MM.1S (cell line): ENCODE measurements at regions not wholly inside any gene's neighbourhood (a gene's known extent, or its start where the extent isn't known, plus 50 kb on each side); places are given as distances from the start of the nearest gene placed in this dataset.

ENCODE experiments used
- DNase-seq: peaks from one replicate; pipeline ENCODE4 v3.0.0-alpha.2; 2015
- H2AFZ ChIP-seq: fragments of 300-600 bp; sonication (generic); 2 replicates; pipeline ENCODE4 v1.6.0; 2016; ENCODE audit warnings: antibody characterized with exemption, low read length
- H3F3A ChIP-seq: fragments of 300-600 bp; sonication (generic); 2 replicates; pipeline ENCODE4 v1.6.1; 2016; ENCODE audit warnings: mild to moderate bottlenecking, antibody characterized with exemption, low read length, moderate library complexity, mixed read lengths; ENCODE audit not compliant: insufficient read depth
- H3K27ac ChIP-seq: fragments of 300-600 bp; sonication (generic); 2 replicates; pipeline ENCODE4 v1.5.1; 2016; ENCODE audit warnings: mild to moderate bottlenecking, low read length
- H3K27me3 ChIP-seq: fragments of 300-600 bp; sonication (generic); replicated peaks from 2 replicates; pipeline ENCODE4 v1.6.0; 2016; ENCODE audit warnings: low read length; ENCODE audit not compliant: insufficient read depth
- H3K36me3 ChIP-seq: fragments of 300-600 bp; sonication (generic); replicated peaks from 2 replicates; pipeline ENCODE4 v1.6.1; 2016; ENCODE audit warnings: mild to moderate bottlenecking, low read length, mixed read lengths; ENCODE audit not compliant: insufficient read depth
- H3K4me1 ChIP-seq: fragments of 300-600 bp; sonication (generic); 2 replicates; pipeline ENCODE4 v1.6.1; 2016; ENCODE audit warnings: low read length, mixed read lengths
- H3K4me2 ChIP-seq: fragments of 300-600 bp; sonication (generic); 2 replicates; pipeline ENCODE4 v1.6.0; 2016; ENCODE audit warnings: low read depth, low read length
- H3K4me3 ChIP-seq: fragments of 300-600 bp; sonication (generic); 2 replicates; pipeline ENCODE4 v1.5.1; 2016; ENCODE audit warnings: low read length, mixed read lengths
- H3K79me2 ChIP-seq: fragments of 300-600 bp; sonication (generic); 2 replicates; pipeline ENCODE4 v1.6.1; 2016; ENCODE audit warnings: mixed run types, low read length, mixed read lengths
- H3K9ac ChIP-seq: fragments of 300-600 bp; sonication (generic); 2 replicates; pipeline ENCODE4 v1.6.1; 2016; ENCODE audit warnings: low read length, mixed read lengths
- H3K9me2 ChIP-seq: fragments of 300-600 bp; sonication (generic); replicated peaks from 2 replicates; pipeline ENCODE4 v1.6.1; 2016; ENCODE audit warnings: mild to moderate bottlenecking, low read length, mixed read lengths; ENCODE audit not compliant: insufficient read depth
- H3K9me3 ChIP-seq: fragments of 300-600 bp; sonication (generic); replicated peaks from 2 replicates; pipeline ENCODE4 v1.6.1; 2016; ENCODE audit warnings: mild to moderate bottlenecking, low read length, mixed read lengths; ENCODE audit not compliant: insufficient read depth
- H4K20me1 ChIP-seq: fragments of 300-600 bp; sonication (generic); 2 replicates; pipeline ENCODE4 v1.6.1; 2016; ENCODE audit warnings: mild to moderate bottlenecking, low read length, moderate library complexity, mixed read lengths; ENCODE audit not compliant: insufficient read depth
- EZH2 ChIP-seq: fragments of 300-600 bp; sonication (generic); optimal IDR thresholded peaks from 2 replicates; pipeline ENCODE3; 2017; ENCODE audit warnings: low read depth, mild to moderate bottlenecking, antibody characterized with exemption, low read length, mixed read lengths
- EZH2phosphoT487 ChIP-seq: fragments of 300-600 bp; sonication (generic); IDR thresholded peaks from 2 replicates; pipeline ENCODE4 v1.6.1; 2018; ENCODE audit warnings: antibody characterized with exemption, low read length
- TF ChIP-seq, protein P1 (sequence below): fragments of 300-600 bp; sonication (generic); IDR thresholded peaks from 2 replicates; pipeline ENCODE4 v1.5.1; 2016; ENCODE audit warnings: antibody characterized with exemption, low read length, mixed read lengths

DNA sequence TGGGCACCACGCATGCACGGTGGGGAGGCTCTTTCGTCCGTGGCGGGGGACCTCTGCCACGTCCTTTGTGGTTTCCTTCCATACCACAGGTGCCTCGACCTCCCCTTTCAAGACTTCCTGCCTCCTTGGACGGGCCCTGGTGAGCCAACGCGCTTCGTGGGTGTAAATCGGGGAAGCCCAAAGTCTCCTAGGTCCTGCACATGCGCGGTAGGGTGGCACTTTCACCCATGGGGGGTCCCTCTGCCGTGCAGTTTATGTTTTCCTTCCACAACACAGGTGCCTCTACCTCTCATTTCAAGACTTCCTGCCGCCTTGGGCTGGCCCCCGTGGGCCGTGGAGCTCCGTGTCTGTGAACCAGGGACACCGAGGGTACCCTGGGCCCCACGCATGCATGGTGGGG is 349.7 kb downstream of the ALG10 start:
- DNase-seq: no peak
- Histone ChIP-seq H3K36me3 (no peaks in the 10 kb centered on the region), H4K20me1 (no peaks in the 10 kb centered on the region), H3K9me2 (no peaks in the 10 kb centered on the region), H3K4me3 (no peak overlapping the region), H3K4me2 (no peak overlapping the region), H3K27ac (no peak overlapping the region), H2AFZ (no peak overlapping the region), H3K9ac (no peak overlapping the region), H3K9me3 (no peaks in the 10 kb centered on the region), H3F3A (no peaks in the 10 kb centered on the region), H3K27me3 (no peaks in the 10 kb centered on the region), H3K4me1 (no peaks in the 10 kb centered on the region), H3K79me2 (no peaks in the 10 kb centered on the region)
- TF ChIP-seq EZH2phosphoT487: no peak
- TF ChIP-seq EZH2: no peak
- TF ChIP-seq, protein P1, sequence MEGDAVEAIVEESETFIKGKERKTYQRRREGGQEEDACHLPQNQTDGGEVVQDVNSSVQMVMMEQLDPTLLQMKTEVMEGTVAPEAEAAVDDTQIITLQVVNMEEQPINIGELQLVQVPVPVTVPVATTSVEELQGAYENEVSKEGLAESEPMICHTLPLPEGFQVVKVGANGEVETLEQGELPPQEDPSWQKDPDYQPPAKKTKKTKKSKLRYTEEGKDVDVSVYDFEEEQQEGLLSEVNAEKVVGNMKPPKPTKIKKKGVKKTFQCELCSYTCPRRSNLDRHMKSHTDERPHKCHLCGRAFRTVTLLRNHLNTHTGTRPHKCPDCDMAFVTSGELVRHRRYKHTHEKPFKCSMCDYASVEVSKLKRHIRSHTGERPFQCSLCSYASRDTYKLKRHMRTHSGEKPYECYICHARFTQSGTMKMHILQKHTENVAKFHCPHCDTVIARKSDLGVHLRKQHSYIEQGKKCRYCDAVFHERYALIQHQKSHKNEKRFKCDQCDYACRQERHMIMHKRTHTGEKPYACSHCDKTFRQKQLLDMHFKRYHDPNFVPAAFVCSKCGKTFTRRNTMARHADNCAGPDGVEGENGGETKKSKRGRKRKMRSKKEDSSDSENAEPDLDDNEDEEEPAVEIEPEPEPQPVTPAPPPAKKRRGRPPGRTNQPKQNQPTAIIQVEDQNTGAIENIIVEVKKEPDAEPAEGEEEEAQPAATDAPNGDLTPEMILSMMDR: no peak

DNA sequence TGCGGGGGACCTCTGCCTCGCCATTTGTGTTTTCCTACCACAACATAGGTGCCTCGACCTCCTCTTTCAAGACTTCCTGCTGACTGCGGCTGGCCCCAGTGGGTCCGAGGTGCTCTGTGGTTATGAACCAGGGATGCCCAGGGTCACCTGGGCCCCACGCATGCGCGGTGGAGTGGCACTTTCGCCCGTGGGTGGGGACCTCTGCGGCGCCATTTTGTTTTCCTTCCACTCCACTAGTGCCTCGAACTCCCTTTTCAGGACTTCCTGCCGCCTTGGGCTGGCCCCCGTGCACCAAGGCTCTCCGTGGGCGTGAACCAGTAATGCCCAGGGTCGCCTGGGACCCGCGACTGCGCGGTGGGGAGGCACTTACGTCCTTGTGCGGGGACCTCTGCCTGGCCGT is 351.6 kb downstream of the ALG10 start:
- no peaks in the 10 kb centered on the region for H3K4me1 ChIP-seq
- H3K79me2 ChIP-seq: no peaks in the 10 kb centered on the region
- H3K27me3 ChIP-seq: no peaks in the 10 kb centered on the region
- no peak overlapping the region for H2AFZ ChIP-seq
- no peaks in the 10 kb centered on the region for H3K36me3 ChIP-seq
- no peaks in the 10 kb centered on the region for H3K9me2 ChIP-seq
- H3K27ac ChIP-seq: no peak overlapping the region
- H3K4me2 ChIP-seq: no peak overlapping the region
- no peaks in the 10 kb centered on the region for H3K9me3 ChIP-seq
- H3K4me3 ChIP-seq: no peak overlapping the region
- TF ChIP-seq EZH2: no peak
- TF ChIP-seq EZH2phosphoT487: no peak
- TF ChIP-seq, protein P1: no peak
- H3F3A ChIP-seq: no peaks in the 10 kb centered on the region
- DNase-seq: no peak
- no peaks in the 10 kb centered on the region for H4K20me1 ChIP-seq
- H3K9ac ChIP-seq: no peak overlapping the region

DNA sequence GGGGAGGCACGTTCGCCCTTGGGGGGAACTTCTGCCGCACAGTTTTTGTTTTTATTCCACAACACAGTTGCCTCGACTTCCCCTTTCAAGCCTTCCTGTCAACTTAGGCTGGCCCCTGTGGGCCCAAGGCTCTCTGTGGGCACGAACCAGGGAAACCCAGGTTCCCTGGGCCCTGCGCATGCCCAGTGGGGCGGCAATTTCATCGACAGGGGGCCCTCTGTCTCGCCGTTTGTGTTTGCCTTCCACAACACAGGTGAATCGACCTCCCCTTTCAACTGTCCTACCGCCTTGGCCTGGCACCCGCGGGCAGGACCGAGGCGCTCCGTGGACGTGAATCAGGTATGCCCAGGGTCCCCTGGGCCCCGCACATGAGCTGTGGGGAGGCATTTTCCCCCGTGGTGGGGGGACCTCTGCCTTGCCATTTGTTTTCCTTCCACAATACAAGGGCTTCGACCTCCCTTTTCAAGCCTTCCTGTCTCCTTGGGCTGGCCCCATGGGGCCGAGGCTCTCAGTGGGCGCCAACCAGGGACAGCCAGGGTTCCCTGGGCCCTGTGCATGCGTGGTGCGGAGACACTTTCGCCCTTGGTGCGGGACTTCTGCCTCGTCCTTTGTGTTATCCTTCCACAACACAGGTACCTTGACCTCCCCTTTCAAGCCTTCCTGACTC is 354.0 kb downstream of the ALG10 start:
- Histone ChIP-seq H3K27ac (no peak overlapping the region), H3K9me3 (no peaks in the 10 kb centered on the region), H3K9ac (no peak overlapping the region), H2AFZ (no peak overlapping the region), H4K20me1 (no peaks in the 10 kb centered on the region), H3K79me2 (no peaks in the 10 kb centered on the region), H3K4me1 (no peaks in the 10 kb centered on the region), H3K4me2 (no peak overlapping the region), H3K4me3 (no peak overlapping the region), H3K36me3 (no peaks in the 10 kb centered on the region), H3K9me2 (no peaks in the 10 kb centered on the region), H3K27me3 (no peaks in the 10 kb centered on the region), H3F3A (no peaks in the 10 kb centered on the region)
- DNase-seq: no peak
- no peak for TF ChIP-seq EZH2phosphoT487
- no peak for TF ChIP-seq EZH2
- TF ChIP-seq, protein P1: no peak
